ENCODE measurements at regions not wholly inside any gene's neighbourhood (a gene's known extent, or its start where the extent isn't known, plus 50 kb on each side); places are given as distances from the start of the nearest gene placed in this dataset.

GRCh38 chr12:33277376-33277775 is 162.2 kb downstream of the SYT10 start:
- in situ Hi-C loops (cut with MboI; ENCODE audit: low sequenced_read_pairs in 4 of 4), result loop anchor here in 1 of 4 donors (25.0 kb wide), 1 partner anchor 110 kb away; no protein-coding TSS in a partner anchor
- no peaks in the 10 kb centered on the region for H3K4me1 ChIP-seq

GRCh38 chr12:33267641-33268040 is 172.0 kb downstream of the SYT10 start:
- TF ChIP-seq POLR2A (IDR thresholded peaks at IDR 0.05) (no peak), CTCF (IDR thresholded peaks at IDR 0.05 in 4 of 5, conservative IDR thresholded peaks at IDR 0.05 in 1 of 5) (no peak)
- Histone ChIP-seq H3K36me3 (no peaks in the 10 kb centered on the region), H3K4me1 (no peaks in the 10 kb centered on the region), H3K4me3 (no peak overlapping the region), H3K9me3 (no peaks in the 10 kb centered on the region), H3K27ac (no peak overlapping the region), H3K27me3 (no peaks in the 10 kb centered on the region)
- DNase-seq (no peak), ATAC-seq (no peak)
- intact Hi-C loops (cut with DNase I; ENCODE audit: low total_unique reads) (no loop called here), in situ Hi-C loops (cut with MboI; ENCODE audit: low sequenced_read_pairs in 4 of 4) (no loop called here)

More at GRCh38 chr12:33277376-33277775, 162.2 kb downstream of the SYT10 start:
- Histone ChIP-seq H3K4me3 (no peak overlapping the region), H3K27ac (no peak overlapping the region), H3K36me3 (no peaks in the 10 kb centered on the region), H3K27me3 (no peaks in the 10 kb centered on the region), H3K9me3 (no peaks in the 10 kb centered on the region)
- intact Hi-C loops (cut with DNase I; ENCODE audit: low total_unique reads), result no loop called here
- ATAC-seq (no peak), DNase-seq (no peak)
- TF ChIP-seq CTCF (IDR thresholded peaks at IDR 0.05 in 4 of 5, conservative IDR thresholded peaks at IDR 0.05 in 1 of 5) (no peak), POLR2A (IDR thresholded peaks at IDR 0.05) (no peak)

- intact Hi-C loops (cut with DNase I; ENCODE audit: low total_unique reads) (no loop called here), in situ Hi-C loops (cut with MboI; ENCODE audit: low sequenced_read_pairs in 4 of 4) (no loop called here)
- Histone ChIP-seq H3K27ac (no peak overlapping the region), H3K4me3 (no peak overlapping the region), H3K9me3 (no peaks in the 10 kb centered on the region), H3K4me1 (no peaks in the 10 kb centered on the region), H3K27me3 (no peaks in the 10 kb centered on the region), H3K36me3 (no peaks in the 10 kb centered on the region)
- no peak for DNase-seq
- no peak for ATAC-seq
- TF ChIP-seq CTCF (IDR thresholded peaks at IDR 0.05 in 4 of 5, conservative IDR thresholded peaks at IDR 0.05 in 1 of 5), result no peak
- no peak for TF ChIP-seq POLR2A (IDR thresholded peaks at IDR 0.05)
Observed at GRCh38 chr12:33265900-33266299, 173.7 kb downstream of the SYT10 start.

- in situ Hi-C loops (cut with MboI; ENCODE audit: low sequenced_read_pairs in 4 of 4), result no loop called here
- no peaks in the 10 kb centered on the region for H3K4me1 ChIP-seq
- no peak for DNase-seq
- intact Hi-C loops (cut with DNase I; ENCODE audit: low total_unique reads), result no loop called here
- no peak for ATAC-seq
- H3K27ac ChIP-seq, result no peak overlapping the region
- H3K4me3 ChIP-seq, result no peak overlapping the region
- no peaks in the 10 kb centered on the region for H3K27me3 ChIP-seq
- no peaks in the 10 kb centered on the region for H3K36me3 ChIP-seq
- TF ChIP-seq POLR2A (IDR thresholded peaks at IDR 0.05), result no peak
- no peak for TF ChIP-seq CTCF (IDR thresholded peaks at IDR 0.05 in 4 of 5, conservative IDR thresholded peaks at IDR 0.05 in 1 of 5)
- H3K9me3 ChIP-seq, result no peaks in the 10 kb centered on the region
Observed at GRCh38 chr12:33265033-33265731, 174.4 kb downstream of the SYT10 start.

- intact Hi-C loops (cut with DNase I; ENCODE audit: low total_unique reads) (no loop called here), in situ Hi-C loops (cut with MboI; ENCODE audit: low sequenced_read_pairs in 4 of 4) (no loop called here)
- Histone ChIP-seq H3K36me3 (no peaks in the 10 kb centered on the region), H3K9me3 (no peaks in the 10 kb centered on the region), H3K27ac (no peak overlapping the region), H3K27me3 (no peaks in the 10 kb centered on the region), H3K4me3 (no peak overlapping the region), H3K4me1 (no peaks in the 10 kb centered on the region)
- no peak for ATAC-seq
- TF ChIP-seq POLR2A (IDR thresholded peaks at IDR 0.05) (no peak), CTCF (IDR thresholded peaks at IDR 0.05 in 4 of 5, conservative IDR thresholded peaks at IDR 0.05 in 1 of 5) (no peak)
- DNase-seq, result no peak
Observed at GRCh38 chr12:33253178-33253577, 186.4 kb downstream of the SYT10 start.

Data from gastrocnemius medialis (tissue), 4 donors.